ENCODE measurements at regions not wholly inside any gene's neighbourhood (a gene's known extent, or its start where the extent isn't known, plus 50 kb on each side); places are given as distances from the start of the nearest gene placed in this dataset.

GRCh38 chr3:182711261-182711683 is 82.0 kb upstream of the ATP11B start:
- Histone ChIP-seq H3K4me1 (ENCODE audit: control insufficient read depth, insufficient read depth, low read length) (no peaks in the 10 kb centered on the region), H3K4me3 (ENCODE audit: low read length) (no peak overlapping the region), H3K27me3 (ENCODE audit: control insufficient read depth, insufficient read depth, low read length) (no peaks in the 10 kb centered on the region), H3K27ac (ENCODE audit: low read length) (no peak overlapping the region), H3K9me3 (ENCODE audit: control insufficient read depth, insufficient read depth, low read length) (no peaks in the 10 kb centered on the region), H3K36me3 (ENCODE audit: control insufficient read depth, insufficient read depth, low read length) (no peaks in the 10 kb centered on the region)
- ATAC-seq: peak in 1 of 3 donors; percentile 85
- Mint-ChIP-seq H3K27ac (no peak overlapping the region), H3K4me3 (no peak overlapping the region), H3K27me3 (ENCODE audit: low read depth in 2 of 2) (peaks cover 2 to 19% of the 10 kb centered on the region in 2 donors), H3K36me3 (no peaks in the 10 kb centered on the region), H3K4me1 (peaks cover 0 to 3% of the 10 kb centered on the region in 2 donors), H3K9me3 (no peaks in the 10 kb centered on the region)
- DNase-seq: no peak
- intact Hi-C loops (cut with micrococcal nuclease): no loop called here
- no peak for TF ChIP-seq CTCF (IDR thresholded peaks at IDR 0.05)
- 94% methylated on average over 3 of the region's 3 CpGs for WGBS (ENCODE audit: insufficient coverage)

GRCh38 chr3:182711853-182712252 is 81.5 kb upstream of the ATP11B start:
- H3K36me3 Mint-ChIP-seq: no peaks in the 10 kb centered on the region
- H3K27ac ChIP-seq (ENCODE audit: low read length): no peak overlapping the region
- intact Hi-C loops (cut with micrococcal nuclease): no loop called here

DNA sequence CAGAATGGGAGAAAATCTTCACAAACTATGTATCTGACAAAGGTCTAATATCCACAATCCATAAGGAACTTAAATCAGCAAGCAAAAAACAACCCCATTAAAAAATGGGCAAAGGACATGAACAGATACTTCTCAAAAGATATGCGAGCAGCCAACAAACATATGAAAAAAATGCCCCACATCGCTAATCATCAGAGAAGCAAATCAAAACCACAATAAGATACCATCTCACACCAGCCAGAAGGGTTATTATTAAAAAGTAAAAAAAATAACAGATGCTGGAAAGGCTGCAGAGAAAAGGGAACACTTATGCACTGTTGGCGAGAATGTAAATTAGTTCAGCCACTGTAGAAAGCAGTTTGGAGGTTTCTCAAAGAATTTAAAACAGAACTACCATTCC is 80.2 kb upstream of the ATP11B start:
- no peaks in the 10 kb centered on the region for H3K36me3 Mint-ChIP-seq
- Histone ChIP-seq H3K4me3 (ENCODE audit: low read length) (no peak overlapping the region), H3K27me3 (ENCODE audit: control insufficient read depth, insufficient read depth, low read length) (no peaks in the 10 kb centered on the region), H3K36me3 (ENCODE audit: control insufficient read depth, insufficient read depth, low read length) (no peaks in the 10 kb centered on the region), H3K4me1 (ENCODE audit: control insufficient read depth, insufficient read depth, low read length) (no peaks in the 10 kb centered on the region), H3K9me3 (ENCODE audit: control insufficient read depth, insufficient read depth, low read length) (no peaks in the 10 kb centered on the region), H3K27ac (ENCODE audit: low read length) (no peak overlapping the region)
- no peak overlapping the region for H3K27ac Mint-ChIP-seq
- H3K4me3 Mint-ChIP-seq: no peak overlapping the region
- ATAC-seq (no peak), DNase-seq (no peak)
- WGBS (ENCODE audit: insufficient coverage): 92% methylated on average over 2 of the region's 3 CpGs
- intact Hi-C loops (cut with micrococcal nuclease): no loop called here
- peaks cover 2 to 12% of the 10 kb centered on the region in 2 donors for H3K27me3 Mint-ChIP-seq (ENCODE audit: low read depth in 2 of 2)
- H3K9me3 Mint-ChIP-seq: no peaks in the 10 kb centered on the region
- TF ChIP-seq CTCF (IDR thresholded peaks at IDR 0.05): no peak
- H3K4me1 Mint-ChIP-seq: peaks cover 0 to 7% of the 10 kb centered on the region in 2 donors

More at GRCh38 chr3:182711853-182712252, 81.5 kb upstream of the ATP11B start:
- DNase-seq: no peak
- no peak for TF ChIP-seq CTCF (IDR thresholded peaks at IDR 0.05)
- Histone ChIP-seq H3K4me3 (ENCODE audit: low read length) (no peak overlapping the region), H3K9me3 (ENCODE audit: control insufficient read depth, insufficient read depth, low read length) (no peaks in the 10 kb centered on the region), H3K27me3 (ENCODE audit: control insufficient read depth, insufficient read depth, low read length) (no peaks in the 10 kb centered on the region), H3K36me3 (ENCODE audit: control insufficient read depth, insufficient read depth, low read length) (no peaks in the 10 kb centered on the region), H3K4me1 (ENCODE audit: control insufficient read depth, insufficient read depth, low read length) (no peaks in the 10 kb centered on the region)
- Mint-ChIP-seq H3K27me3 (ENCODE audit: low read depth in 2 of 2) (peaks cover 2 to 15% of the 10 kb centered on the region in 2 donors), H3K27ac (no peak overlapping the region), H3K4me1 (peaks cover 0 to 7% of the 10 kb centered on the region in 2 donors), H3K9me3 (no peaks in the 10 kb centered on the region), H3K4me3 (no peak overlapping the region)
- no peak for ATAC-seq
- 96% methylated on average over 2 of the region's 2 CpGs for WGBS (ENCODE audit: insufficient coverage)
